ENCODE measurements at regions not wholly inside any gene's neighbourhood (a gene's known extent, or its start where the extent isn't known, plus 50 kb on each side); places are given as distances from the start of the nearest gene placed in this dataset.
"Not testable (repeated sequence)": the region's sequence is repeated elsewhere in the genome, so short reads cannot be mapped to it uniquely, and the experiment has no call there.

GRCh38 chr16:87144232-87144631 lies 173.0 kb downstream of the C16orf95 start:
- no peak for DNase-seq

- no peak for DNase-seq
These were observed 171.7 kb downstream of the C16orf95 start for GRCh38 chr16:87145181-87146176.

GRCh38 chr16:87146676-87147075 lies 170.5 kb downstream of the C16orf95 start:
- no peak for DNase-seq

- no peak for DNase-seq
These were observed 168.1 kb downstream of the C16orf95 start for GRCh38 chr16:87149051-87149450.

GRCh38 chr16:87150262-87150661 lies 166.9 kb downstream of the C16orf95 start:
- DNase-seq: no peak

GRCh38 chr16:87150681-87151280 lies 166.4 kb downstream of the C16orf95 start:
- no peak for DNase-seq

- no peak for DNase-seq
These were observed 164.9 kb downstream of the C16orf95 start for GRCh38 chr16:87152221-87152755.

GRCh38 chr16:87153326-87153725 lies 163.9 kb downstream of the C16orf95 start:
- no peak for DNase-seq

GRCh38 chr16:87155315-87155714 lies 161.9 kb downstream of the C16orf95 start:
- DNase-seq: not testable (repeated sequence)

- no peak for DNase-seq
These were observed 161.0 kb downstream of the C16orf95 start for GRCh38 chr16:87156195-87156594.

- no peak for DNase-seq
These were observed 157.0 kb downstream of the C16orf95 start for GRCh38 chr16:87160234-87160636.

GRCh38 chr16:87160701-87161337 lies 156.4 kb downstream of the C16orf95 start:
- DNase-seq: no peak

GRCh38 chr16:87161410-87161809 lies 155.8 kb downstream of the C16orf95 start:
- DNase-seq: not testable (repeated sequence)

GRCh38 chr16:87161822-87162676 lies 155.1 kb downstream of the C16orf95 start:
- no peak for DNase-seq

- DNase-seq: not testable (repeated sequence)
These were observed 154.4 kb downstream of the C16orf95 start for GRCh38 chr16:87162799-87163198.

- DNase-seq: no peak
These were observed 153.6 kb downstream of the C16orf95 start for GRCh38 chr16:87163637-87164036.

GRCh38 chr16:87165151-87165550 lies 152.0 kb downstream of the C16orf95 start:
- no peak for DNase-seq

- no peak for DNase-seq
These were observed 151.3 kb downstream of the C16orf95 start for GRCh38 chr16:87165885-87166284.

GRCh38 chr16:87166321-87166720 lies 150.9 kb downstream of the C16orf95 start:
- DNase-seq: no peak

- no peak for DNase-seq
These were observed 150.3 kb downstream of the C16orf95 start for GRCh38 chr16:87166934-87167333.

GRCh38 chr16:87169509-87169995 lies 147.6 kb downstream of the C16orf95 start:
- DNase-seq: no peak

GRCh38 chr16:87170310-87170709 lies 146.9 kb downstream of the C16orf95 start:
- no peak for DNase-seq
